GM06990 (cell line): ENCODE measurements at regions not wholly inside any gene's neighbourhood (a gene's known extent, or its start where the extent isn't known, plus 50 kb on each side); places are given as distances from the start of the nearest gene placed in this dataset.
"Not testable (repeated sequence)": the region's sequence is repeated elsewhere in the genome, so short reads cannot be mapped to it uniquely, and the experiment has no call there.

Experiments
- DNase-seq: peaks from one replicate; pipeline ENCODE4 v3.0.0-alpha.2; 2011; ENCODE audit not compliant: insufficient read length; ENCODE audit errors: extremely low read depth
- H3K27me3 ChIP-seq: replicated peaks from 2 replicates; pipeline ENCODE4 v1.6.0; 2011; ENCODE audit warnings: low read length; ENCODE audit not compliant: control insufficient read depth, insufficient read depth
- H3K36me3 ChIP-seq: 2 replicates; pipeline ENCODE4 v1.5.1; 2011; ENCODE audit warnings: low read length; ENCODE audit not compliant: control insufficient read depth, insufficient read depth
- H3K4me3 ChIP-seq: replicated peaks from 2 replicates; pipeline ENCODE4 v1.5.1; 2011; ENCODE audit warnings: low read depth, mild to moderate bottlenecking, control low read depth, low read length
- TF ChIP-seq, protein P1 (sequence below): IDR thresholded peaks from 2 replicates; pipeline ENCODE4 v1.5.1; 2011; ENCODE audit warnings: low read length, control low read depth, mild to moderate bottlenecking, inconsistent platforms; ENCODE audit not compliant: insufficient read depth, poor library complexity, severe bottlenecking

DNA sequence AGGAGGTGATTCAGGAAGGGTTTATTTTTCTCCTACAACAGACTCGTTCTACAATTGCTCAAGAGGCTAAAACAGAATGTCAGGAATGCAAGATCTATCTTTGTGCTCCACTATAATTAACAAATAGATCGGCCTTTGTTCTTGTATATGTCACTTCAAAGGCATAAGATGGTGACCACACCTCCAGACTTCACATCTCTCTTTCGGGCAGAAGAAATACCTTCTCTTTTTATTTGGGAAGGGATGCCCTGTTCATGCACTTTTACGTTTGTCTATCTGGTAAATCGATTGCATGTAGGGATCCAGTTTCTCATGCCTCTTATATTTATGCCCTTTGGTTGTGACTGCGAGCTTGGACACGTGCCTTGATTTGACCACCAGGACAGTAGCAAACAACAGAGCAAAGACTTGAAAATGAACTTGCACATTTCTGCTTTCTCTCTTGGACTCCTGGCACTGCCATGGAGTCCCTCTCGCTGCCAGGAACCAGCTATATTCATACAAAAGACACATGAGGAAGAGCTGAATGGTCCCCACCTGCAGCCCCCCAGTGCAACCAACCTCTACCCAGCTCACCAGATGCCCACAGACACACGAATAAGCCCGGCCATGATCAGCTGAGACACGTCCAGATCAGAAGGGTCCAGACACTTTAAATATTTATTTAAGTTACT, 219.8 kb upstream of the STXBP5 start:
- no peak overlapping the region for H3K4me3 ChIP-seq
- DNase-seq = no peak
- no peaks in the 10 kb centered on the region for H3K36me3 ChIP-seq
- TF ChIP-seq, protein P1, sequence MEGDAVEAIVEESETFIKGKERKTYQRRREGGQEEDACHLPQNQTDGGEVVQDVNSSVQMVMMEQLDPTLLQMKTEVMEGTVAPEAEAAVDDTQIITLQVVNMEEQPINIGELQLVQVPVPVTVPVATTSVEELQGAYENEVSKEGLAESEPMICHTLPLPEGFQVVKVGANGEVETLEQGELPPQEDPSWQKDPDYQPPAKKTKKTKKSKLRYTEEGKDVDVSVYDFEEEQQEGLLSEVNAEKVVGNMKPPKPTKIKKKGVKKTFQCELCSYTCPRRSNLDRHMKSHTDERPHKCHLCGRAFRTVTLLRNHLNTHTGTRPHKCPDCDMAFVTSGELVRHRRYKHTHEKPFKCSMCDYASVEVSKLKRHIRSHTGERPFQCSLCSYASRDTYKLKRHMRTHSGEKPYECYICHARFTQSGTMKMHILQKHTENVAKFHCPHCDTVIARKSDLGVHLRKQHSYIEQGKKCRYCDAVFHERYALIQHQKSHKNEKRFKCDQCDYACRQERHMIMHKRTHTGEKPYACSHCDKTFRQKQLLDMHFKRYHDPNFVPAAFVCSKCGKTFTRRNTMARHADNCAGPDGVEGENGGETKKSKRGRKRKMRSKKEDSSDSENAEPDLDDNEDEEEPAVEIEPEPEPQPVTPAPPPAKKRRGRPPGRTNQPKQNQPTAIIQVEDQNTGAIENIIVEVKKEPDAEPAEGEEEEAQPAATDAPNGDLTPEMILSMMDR = no peak
- H3K27me3 ChIP-seq = no peaks in the 10 kb centered on the region

DNA sequence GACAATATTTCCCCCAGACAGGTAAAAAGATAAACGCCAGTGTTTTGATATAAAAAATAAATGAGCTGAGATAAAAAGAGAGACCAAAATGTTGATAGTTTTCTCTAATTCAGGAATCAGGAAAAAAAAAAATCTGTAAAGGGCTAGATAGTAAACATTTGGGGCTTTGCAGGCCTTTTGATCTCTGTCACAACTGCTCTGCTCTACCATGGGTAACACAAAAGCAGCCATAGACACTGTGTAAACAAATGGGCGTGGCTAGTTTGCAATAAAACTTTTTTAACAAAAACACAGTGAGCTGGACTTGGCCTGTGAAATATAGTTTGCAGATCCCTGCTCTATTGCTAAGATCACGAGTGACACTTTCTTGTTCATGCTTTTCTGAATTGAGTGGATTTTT, 219.1 kb upstream of the STXBP5 start:
- Histone ChIP-seq H3K27me3 (no peaks in the 10 kb centered on the region), H3K36me3 (no peaks in the 10 kb centered on the region), H3K4me3 (no peak overlapping the region)
- TF ChIP-seq, protein P1 = no peak
- no peak for DNase-seq

DNA sequence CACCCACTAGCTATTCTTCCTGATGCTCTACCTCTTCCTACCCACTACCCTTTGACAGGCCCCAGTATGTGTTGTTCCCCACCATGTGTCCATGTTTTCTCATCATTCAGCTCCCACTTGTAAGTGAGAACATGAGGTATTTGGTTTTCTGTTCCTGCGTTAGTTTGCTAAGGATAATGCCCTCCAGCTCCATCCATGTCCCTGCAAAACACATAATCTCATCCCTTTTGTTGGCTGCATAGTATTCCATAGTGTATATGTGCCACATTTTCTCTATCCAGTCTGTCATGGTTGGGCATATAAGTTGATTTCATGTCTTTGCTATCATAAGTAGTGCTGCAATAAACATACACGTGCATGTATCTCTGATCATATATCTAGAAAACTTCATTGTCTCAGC, 218.3 kb upstream of the STXBP5 start:
- no peak for DNase-seq
- H3K4me3 ChIP-seq = no peak overlapping the region
- TF ChIP-seq, protein P1 = no peak
- no peaks in the 10 kb centered on the region for H3K27me3 ChIP-seq
- H3K36me3 ChIP-seq = no peaks in the 10 kb centered on the region

DNA sequence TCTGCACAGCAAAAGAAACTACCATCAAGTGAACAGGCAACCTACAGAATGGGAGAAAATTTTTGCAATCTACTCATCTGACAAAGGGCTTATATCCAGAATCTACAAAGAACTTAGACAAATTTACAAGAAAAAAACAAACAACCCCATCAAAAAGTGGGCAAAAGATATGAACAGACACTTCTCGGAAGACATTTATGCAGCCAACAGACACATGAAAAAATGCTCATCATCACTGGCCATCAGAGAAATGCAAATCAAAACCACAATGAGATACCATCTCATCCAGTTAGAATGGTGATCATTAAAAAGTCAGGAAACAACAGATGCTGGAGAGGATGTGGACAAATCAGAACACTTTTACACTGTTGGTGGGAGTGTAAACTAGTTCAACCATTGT, 216.3 kb upstream of the STXBP5 start:
- H3K36me3 ChIP-seq, H3K27me3 ChIP-seq, H3K4me3 ChIP-seq, DNase-seq: not testable (repeated sequence)

DNA sequence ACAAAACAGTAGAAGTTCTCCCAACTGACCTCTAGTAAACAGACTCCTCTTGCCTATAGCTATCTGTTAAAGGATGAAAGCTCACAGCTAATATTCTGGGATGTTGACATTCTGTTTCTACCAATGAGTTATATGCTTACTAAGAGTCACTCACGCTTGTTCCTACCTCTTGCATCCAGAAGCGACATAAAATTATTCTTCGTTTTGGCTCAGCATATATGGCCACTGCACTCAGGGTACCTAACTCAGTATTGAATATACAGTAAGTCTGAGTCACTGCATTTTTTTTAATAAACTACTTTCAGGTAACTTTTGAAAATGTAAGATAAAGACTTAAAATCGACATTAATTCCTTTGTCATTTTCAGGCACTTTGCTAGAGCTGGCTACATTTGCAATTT, 214.4 kb upstream of the STXBP5 start:
- no peak for DNase-seq
- TF ChIP-seq, protein P1 = no peak
- no peaks in the 10 kb centered on the region for H3K27me3 ChIP-seq
- no peak overlapping the region for H3K4me3 ChIP-seq
- no peaks in the 10 kb centered on the region for H3K36me3 ChIP-seq

DNA sequence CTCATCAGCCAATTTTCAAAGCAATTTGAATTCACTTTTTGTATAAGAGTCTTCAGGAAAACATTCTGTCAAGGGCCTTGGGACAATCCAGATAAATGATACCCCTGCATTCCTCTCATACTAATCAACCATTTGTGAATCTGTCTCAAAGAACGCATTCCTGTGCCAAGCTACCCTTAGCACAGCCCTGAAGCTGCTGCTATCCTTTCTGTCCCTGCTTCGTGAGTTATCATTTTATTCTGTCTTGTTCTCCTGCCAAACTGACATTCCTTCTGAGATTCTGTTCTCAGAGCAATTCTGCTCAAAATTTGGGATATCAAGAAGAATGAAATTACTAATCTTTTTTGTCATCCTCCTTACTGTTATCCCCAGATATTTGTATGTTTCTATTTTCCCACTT, 213.9 kb upstream of the STXBP5 start:
- DNase-seq = no peak
- Histone ChIP-seq H3K36me3 (no peaks in the 10 kb centered on the region), H3K27me3 (no peaks in the 10 kb centered on the region), H3K4me3 (no peak overlapping the region)
- TF ChIP-seq, protein P1 = no peak
